Sigmoid colon (tissue), 6 donors: ENCODE measurements at regions not wholly inside any gene's neighbourhood (a gene's known extent, or its start where the extent isn't known, plus 50 kb on each side); places are given as distances from the start of the nearest gene placed in this dataset.

Source experiments
- DNase-seq: peaks from one replicate; pipeline ENCODE4 v3.0.0-alpha.2; 2019
- H3K27ac ChIP-seq, 4 donors: fragments of 200-600 bp; sonication (generic); one replicate each; pipeline ENCODE4 v1.5.1; 2016 to 2019; ENCODE audit warnings: mild to moderate bottlenecking in 1 of 4
- H3K27me3 ChIP-seq, 3 donors: fragments of 200-600 bp; sonication (generic); one replicate each; pipeline ENCODE4 v1.5.1; 2019; ENCODE audit warnings: mild to moderate bottlenecking in 1 of 3
- H3K36me3 ChIP-seq, 4 donors: fragments of 200-600 bp; sonication (generic); one replicate each; pipeline ENCODE4 v1.5.1; 2016 to 2019
- H3K4me1 ChIP-seq, 4 donors: fragments of 200-600 bp; sonication (generic); one replicate each; pipeline ENCODE4 v1.5.1; 2017 to 2019
- H3K4me3 ChIP-seq, 4 donors: fragments of 200-600 bp; sonication (generic); one replicate each; pipeline ENCODE4 v1.5.1; 2017 to 2019; ENCODE audit warnings: mild to moderate bottlenecking in 2 of 4, moderate library complexity in 1 of 4
- H3K9me3 ChIP-seq, 4 donors: fragments of 200-600 bp in 3 of 4; sonication (generic) in 3 of 4; one replicate each; pipeline versions ENCODE4 v1.5.1 to v1.6.1; 2013 to 2019
- CTCF ChIP-seq, 4 experiments: fragments of 450-650 bp in 3 of 4; fragments of 200-600 bp in 1 of 4; IDR thresholded peaks; one replicate each; pipeline ENCODE4 v1.5.1; 2016 to 2019; ENCODE audit warnings: antibody characterized with exemption in 4 of 4, mild to moderate bottlenecking in 3 of 4, moderate library complexity in 2 of 4
- EP300 ChIP-seq, 4 donors: sonication (generic); formaldehyde crosslinking; IDR thresholded peaks; one replicate each; pipeline ENCODE4 v1.6.1; 2017; ENCODE audit warnings: antibody characterized with exemption in 4 of 4
- POLR2A ChIP-seq, 2 donors: fragments of 450-650 bp; IDR thresholded peaks; one replicate each; pipeline ENCODE4 v1.6.1; 2016; ENCODE audit warnings: antibody characterized with exemption in 2 of 2, mild to moderate bottlenecking in 2 of 2, moderate library complexity in 2 of 2
- POLR2AphosphoS5 ChIP-seq, 4 donors: sonication (generic); formaldehyde crosslinking; IDR thresholded peaks; one replicate each; pipeline ENCODE4 v1.6.1; 2017; ENCODE audit warnings: antibody characterized with exemption in 4 of 4
- WGBS, 2 donors: extraction: QIAGEN DNeasy Blood & Tissue Kit; methylation state at CpG; one replicate each; pipeline ENCODE4 v1.1.7; 2013; 5-methylcytosine and 5-hydroxymethylcytosine counted together
- intact Hi-C: fragments of 100-400 bp; cut with DNase I; formaldehyde crosslinking; loops from one replicate; pipeline ENCODE4 v1.15.1; 2023
- donor health status: healthy with polysubstance abuse.
- donor health status: healthy.

GRCh38 chr13:107208889-107209288, 641.0 kb upstream of the ARGLU1 start:
- Histone ChIP-seq H3K4me3 (no peak overlapping the region), H3K27me3 (no peaks in the 10 kb centered on the region), H3K27ac (no peak overlapping the region), H3K9me3 (no peaks in the 10 kb centered on the region), H3K4me1 (peaks cover 0 to 8% (median 2%) of the 10 kb centered on the region in 4 donors), H3K36me3 (no peaks in the 10 kb centered on the region)
- 48 to 65% methylated on average over 4 of the region's 4 CpGs for WGBS, 2 donors
- TF ChIP-seq POLR2AphosphoS5 (IDR thresholded peaks at IDR 0.05) (no peak), CTCF (IDR thresholded peaks at IDR 0.05) (no peak), EP300 (IDR thresholded peaks at IDR 0.05) (no peak), POLR2A (IDR thresholded peaks at IDR 0.05) (no peak)
- no peak for DNase-seq
- intact Hi-C loops, result no loop called here

GRCh38 chr13:107205318-107206104, 637.6 kb upstream of the ARGLU1 start:
- Histone ChIP-seq H3K27ac (no peak overlapping the region), H3K36me3 (no peaks in the 10 kb centered on the region), H3K9me3 (no peaks in the 10 kb centered on the region), H3K4me1 (peaks cover 0 to 4% (median under 1%) of the 10 kb centered on the region in 4 donors), H3K4me3 (no peak overlapping the region), H3K27me3 (no peaks in the 10 kb centered on the region)
- WGBS, 2 donors, result 34% methylated on average over 16 of the region's 16 CpGs
- no peak for TF ChIP-seq POLR2A (IDR thresholded peaks at IDR 0.05)
- TF ChIP-seq CTCF (IDR thresholded peaks at IDR 0.05), result peak in 3 of 4 experiments; percentile 60 to 97 (median 62)
- intact Hi-C loops, result no loop called here
- no peak for DNase-seq

- 67 to 75% methylated on average over 11 of the region's 11 CpGs for WGBS, 2 donors
- H3K9me3 ChIP-seq, result no peaks in the 10 kb centered on the region
- no peaks in the 10 kb centered on the region for H3K27me3 ChIP-seq
- no peaks in the 10 kb centered on the region for H3K36me3 ChIP-seq
- no peak overlapping the region for H3K4me3 ChIP-seq
- TF ChIP-seq CTCF (IDR thresholded peaks at IDR 0.05), result no peak
- no peak for DNase-seq
- intact Hi-C loops, result no loop called here
- peak overlapping the region in 2 of 4 donors; percentile 8 to 54 for H3K27ac ChIP-seq
- H3K4me1 ChIP-seq, result no peaks in the 10 kb centered on the region
Measured at GRCh38 chr13:107203146-107203847, 635.4 kb upstream of the ARGLU1 start.

GRCh38 chr13:107202371-107203023, 634.6 kb upstream of the ARGLU1 start:
- no peak for DNase-seq
- WGBS, 2 donors, result 7 to 36% methylated on average over 4 of the region's 4 CpGs
- Histone ChIP-seq H3K27me3 (no peaks in the 10 kb centered on the region), H3K4me1 (no peaks in the 10 kb centered on the region), H3K4me3 (no peak overlapping the region), H3K36me3 (no peaks in the 10 kb centered on the region), H3K27ac (peak overlapping the region in 2 of 4 donors; percentile 8 to 54), H3K9me3 (no peaks in the 10 kb centered on the region)
- TF ChIP-seq POLR2AphosphoS5 (IDR thresholded peaks at IDR 0.05) (peak in 2 of 4 donors; percentile 15 to 57), EP300 (IDR thresholded peaks at IDR 0.05) (peak in 1 of 4 donors; percentile 28), POLR2A (IDR thresholded peaks at IDR 0.05) (no peak)
- intact Hi-C loops, result no loop called here

GRCh38 chr13:107200491-107200890, 632.6 kb upstream of the ARGLU1 start:
- intact Hi-C loops, result no loop called here
- H3K27me3 ChIP-seq, result no peaks in the 10 kb centered on the region
- no peaks in the 10 kb centered on the region for H3K4me1 ChIP-seq
- H3K9me3 ChIP-seq, result no peaks in the 10 kb centered on the region
- no peak for DNase-seq
- H3K36me3 ChIP-seq, result no peaks in the 10 kb centered on the region
- H3K4me3 ChIP-seq, result no peak overlapping the region
- no peak overlapping the region for H3K27ac ChIP-seq
- 89 to 93% methylated on average over 6 of the region's 6 CpGs for WGBS, 2 donors
- TF ChIP-seq CTCF (IDR thresholded peaks at IDR 0.05) (no peak), EP300 (IDR thresholded peaks at IDR 0.05) (no peak), POLR2A (IDR thresholded peaks at IDR 0.05) (no peak), POLR2AphosphoS5 (IDR thresholded peaks at IDR 0.05) (no peak)
